HFFc6 (cell line): ENCODE measurements at regions not wholly inside any gene's neighbourhood (a gene's known extent, or its start where the extent isn't known, plus 50 kb on each side); places are given as distances from the start of the nearest gene placed in this dataset.

ENCODE experiments used
- DNase-seq: peaks from one replicate; pipeline ENCODE4 v3.0.0-alpha.2; 2018
- H3K27ac Mint-ChIP-seq: 2 replicates; pipeline ENCODE4 v1.8.0; 2020; ENCODE audit warnings: mild to moderate bottlenecking, mixed read lengths
- H3K27me3 Mint-ChIP-seq: 2 replicates; pipeline ENCODE4 v1.8.0; 2021; ENCODE audit warnings: mild to moderate bottlenecking, moderate library complexity, mixed read lengths; ENCODE audit not compliant: insufficient read depth
- H3K36me3 Mint-ChIP-seq: 2 replicates; pipeline ENCODE4 v1.8.0; 2021; ENCODE audit warnings: low read depth, mixed read lengths
- H3K4me1 Mint-ChIP-seq: 2 replicates; pipeline ENCODE4 v1.8.0; 2020; ENCODE audit warnings: low read depth, mixed read lengths
- H3K4me3 Mint-ChIP-seq: 2 replicates; pipeline ENCODE4 v1.8.0; 2020; ENCODE audit warnings: mild to moderate bottlenecking, moderate library complexity, mixed read lengths
- H3K9me3 Mint-ChIP-seq: 2 replicates; pipeline ENCODE4 v1.8.0; 2020; ENCODE audit warnings: mild to moderate bottlenecking, mixed read lengths
- TF ChIP-seq, protein P1 (sequence below): fragments of 200-600 bp; sonication (generic); IDR thresholded peaks from 2 replicates; pipeline ENCODE4 v1.5.0; 2021; ENCODE audit warnings: antibody characterized with exemption, mild to moderate bottlenecking

DNA sequence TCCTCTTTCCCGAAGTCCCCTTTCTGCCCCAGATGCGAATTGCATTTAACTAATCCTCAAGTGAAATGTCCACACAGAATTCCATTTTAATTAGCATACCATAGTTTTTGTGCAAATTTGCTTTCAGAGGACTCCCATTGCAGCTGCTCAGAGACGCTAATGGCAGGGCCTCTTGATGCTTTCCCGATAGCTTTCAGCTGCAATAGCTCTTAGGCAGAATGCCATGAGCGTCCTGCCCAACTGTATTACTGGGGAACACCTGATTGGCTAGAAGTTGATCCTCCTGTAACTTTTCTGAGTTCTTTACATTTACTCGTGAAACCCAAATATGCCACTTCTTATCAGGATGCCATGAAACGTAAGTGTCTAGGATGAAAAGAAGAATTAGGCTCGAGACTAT lies 203.0 kb downstream of the UTP18 start:
- H3K27me3 Mint-ChIP-seq, result no peaks in the 10 kb centered on the region
- no peak overlapping the region for H3K4me3 Mint-ChIP-seq
- DNase-seq, result no peak
- TF ChIP-seq, protein P1, sequence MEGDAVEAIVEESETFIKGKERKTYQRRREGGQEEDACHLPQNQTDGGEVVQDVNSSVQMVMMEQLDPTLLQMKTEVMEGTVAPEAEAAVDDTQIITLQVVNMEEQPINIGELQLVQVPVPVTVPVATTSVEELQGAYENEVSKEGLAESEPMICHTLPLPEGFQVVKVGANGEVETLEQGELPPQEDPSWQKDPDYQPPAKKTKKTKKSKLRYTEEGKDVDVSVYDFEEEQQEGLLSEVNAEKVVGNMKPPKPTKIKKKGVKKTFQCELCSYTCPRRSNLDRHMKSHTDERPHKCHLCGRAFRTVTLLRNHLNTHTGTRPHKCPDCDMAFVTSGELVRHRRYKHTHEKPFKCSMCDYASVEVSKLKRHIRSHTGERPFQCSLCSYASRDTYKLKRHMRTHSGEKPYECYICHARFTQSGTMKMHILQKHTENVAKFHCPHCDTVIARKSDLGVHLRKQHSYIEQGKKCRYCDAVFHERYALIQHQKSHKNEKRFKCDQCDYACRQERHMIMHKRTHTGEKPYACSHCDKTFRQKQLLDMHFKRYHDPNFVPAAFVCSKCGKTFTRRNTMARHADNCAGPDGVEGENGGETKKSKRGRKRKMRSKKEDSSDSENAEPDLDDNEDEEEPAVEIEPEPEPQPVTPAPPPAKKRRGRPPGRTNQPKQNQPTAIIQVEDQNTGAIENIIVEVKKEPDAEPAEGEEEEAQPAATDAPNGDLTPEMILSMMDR, result no peak
- no peaks in the 10 kb centered on the region for H3K36me3 Mint-ChIP-seq
- H3K4me1 Mint-ChIP-seq, result no peaks in the 10 kb centered on the region
- no peaks in the 10 kb centered on the region; the same call in 1 of the 2 replicates for H3K9me3 Mint-ChIP-seq
- H3K27ac Mint-ChIP-seq, result no peak overlapping the region

DNA sequence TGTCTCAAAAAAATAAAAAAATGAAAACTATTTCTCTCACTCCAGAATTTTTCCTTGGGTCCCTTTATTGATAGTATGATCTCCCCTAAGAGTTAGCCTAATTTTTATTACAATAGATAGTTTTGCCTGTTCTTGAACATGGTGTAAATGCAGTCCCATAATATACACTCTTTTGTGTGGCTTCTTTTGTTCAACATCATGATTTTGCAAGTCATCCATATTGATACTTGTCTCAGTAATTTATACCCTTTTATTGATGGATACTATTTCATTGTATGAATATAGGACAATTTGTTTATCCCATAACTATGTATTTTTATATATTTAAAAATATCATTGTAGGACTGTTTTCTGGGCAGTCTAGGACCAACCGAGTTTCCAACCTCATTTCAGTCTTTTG lies 207.0 kb downstream of the UTP18 start:
- TF ChIP-seq, protein P1, result no peak
- Mint-ChIP-seq H3K4me1 (no peaks in the 10 kb centered on the region), H3K4me3 (no peak overlapping the region), H3K36me3 (no peaks in the 10 kb centered on the region), H3K27ac (no peak overlapping the region), H3K9me3 (no peaks in the 10 kb centered on the region; the same call in 1 of the 2 replicates), H3K27me3 (no peaks in the 10 kb centered on the region)
- DNase-seq, result no peak

DNA sequence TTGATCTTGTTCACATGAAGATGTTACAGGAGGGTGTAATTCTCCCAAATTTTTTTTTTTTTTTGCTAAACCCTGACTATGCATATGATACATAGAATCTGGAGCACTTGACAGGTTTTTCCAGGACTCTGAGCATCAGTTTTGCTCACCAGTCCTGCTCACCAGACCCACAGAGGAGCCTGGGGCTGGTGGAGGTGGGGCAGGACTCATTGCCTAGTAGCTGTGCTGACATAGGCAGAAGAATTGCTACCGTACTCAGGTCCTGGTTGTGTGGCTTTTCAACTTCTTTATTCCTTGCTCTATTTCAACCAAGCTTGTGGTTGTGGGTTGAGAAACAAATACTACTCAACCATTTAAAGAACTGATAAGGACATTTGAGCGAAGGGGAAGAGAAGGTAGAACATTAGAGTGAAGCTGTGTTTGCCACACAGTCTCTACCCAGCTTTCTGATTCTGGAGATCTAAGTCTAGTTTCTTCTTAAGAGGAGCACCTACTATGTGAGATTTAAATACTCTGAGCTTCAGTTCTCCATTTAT lies 212.4 kb downstream of the UTP18 start:
- H3K27ac Mint-ChIP-seq, result no peak overlapping the region
- H3K36me3 Mint-ChIP-seq, result no peaks in the 10 kb centered on the region
- peaks cover 7% of the 10 kb centered on the region; the same call in 1 of the 2 replicates for H3K9me3 Mint-ChIP-seq
- no peak for DNase-seq
- TF ChIP-seq, protein P1, result no peak
- no peaks in the 10 kb centered on the region for H3K27me3 Mint-ChIP-seq
- H3K4me3 Mint-ChIP-seq, result no peak overlapping the region
- no peaks in the 10 kb centered on the region for H3K4me1 Mint-ChIP-seq

DNA sequence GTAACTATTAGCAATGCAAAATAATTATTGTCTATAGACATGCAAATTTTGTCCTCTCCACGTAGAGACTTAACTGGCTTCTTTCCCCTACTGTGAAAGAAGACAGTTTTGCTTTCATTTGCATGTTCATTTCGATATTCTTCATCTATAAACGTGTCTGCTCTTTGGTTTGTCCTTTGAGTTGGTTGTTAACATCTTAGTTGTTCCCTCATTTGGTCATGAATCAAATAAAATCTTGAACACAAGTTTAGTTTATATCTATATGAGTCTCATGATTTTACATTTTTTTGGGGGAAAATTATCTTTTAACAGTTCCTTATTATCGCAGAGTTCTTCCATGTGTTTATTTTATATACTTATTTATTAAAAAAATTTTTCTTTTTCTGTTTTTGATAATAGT lies 214.4 kb downstream of the UTP18 start:
- no peaks in the 10 kb centered on the region for H3K4me1 Mint-ChIP-seq
- H3K36me3 Mint-ChIP-seq, result no peaks in the 10 kb centered on the region
- H3K27me3 Mint-ChIP-seq, result no peaks in the 10 kb centered on the region
- H3K4me3 Mint-ChIP-seq, result no peak overlapping the region
- TF ChIP-seq, protein P1, result no peak
- peaks cover 12% of the 10 kb centered on the region; the same call in 1 of the 2 replicates for H3K9me3 Mint-ChIP-seq
- no peak for DNase-seq
- H3K27ac Mint-ChIP-seq, result no peak overlapping the region

DNA sequence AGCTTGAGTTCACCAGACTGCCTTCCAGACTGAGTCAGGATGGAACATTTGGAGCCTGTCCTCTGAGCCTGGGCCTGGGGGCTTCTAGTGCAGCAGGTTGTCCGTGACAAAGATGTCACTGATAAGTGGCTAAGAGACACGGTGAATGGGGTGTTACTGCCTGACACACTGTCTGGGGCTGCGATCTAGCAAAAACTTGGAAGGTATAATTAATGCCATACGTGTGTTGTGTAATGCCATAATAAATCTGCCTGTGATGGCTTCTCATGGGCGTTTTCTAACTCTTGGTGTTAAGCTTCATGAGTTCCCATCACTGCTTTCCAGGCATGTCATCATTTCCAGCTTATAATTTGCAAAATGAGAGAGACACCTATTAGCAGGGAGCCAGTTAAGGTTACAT lies 215.4 kb downstream of the UTP18 start:
- TF ChIP-seq, protein P1, result no peak
- no peak overlapping the region for H3K27ac Mint-ChIP-seq
- DNase-seq, result no peak
- H3K27me3 Mint-ChIP-seq, result no peaks in the 10 kb centered on the region
- H3K36me3 Mint-ChIP-seq, result no peaks in the 10 kb centered on the region
- H3K4me1 Mint-ChIP-seq, result no peaks in the 10 kb centered on the region
- H3K9me3 Mint-ChIP-seq, result peaks cover 12% of the 10 kb centered on the region; the same call in 1 of the 2 replicates
- H3K4me3 Mint-ChIP-seq, result no peak overlapping the region

DNA sequence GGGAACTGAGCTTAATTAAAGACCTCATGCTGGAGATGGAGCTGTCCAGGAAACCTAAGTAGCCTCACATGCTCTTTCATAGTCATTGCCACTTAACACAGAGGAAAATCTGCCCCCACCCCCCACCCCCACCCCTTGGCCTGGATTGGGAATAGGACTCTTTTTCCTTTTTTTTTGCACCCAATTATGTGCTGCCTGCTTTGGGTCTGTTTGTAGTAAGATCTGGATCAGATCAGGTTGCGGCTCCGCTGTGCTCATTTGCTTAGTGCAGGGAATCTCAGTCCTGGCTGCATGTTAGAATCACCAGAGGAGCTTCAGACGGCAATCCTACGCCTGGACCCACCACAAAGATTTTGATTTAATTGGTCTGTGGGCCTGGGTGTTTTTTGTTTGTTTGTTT lies 219.0 kb downstream of the UTP18 start:
- Mint-ChIP-seq H3K27me3 (no peaks in the 10 kb centered on the region), H3K9me3 (peaks cover 21% of the 10 kb centered on the region), H3K4me3 (no peak overlapping the region), H3K4me1 (no peaks in the 10 kb centered on the region), H3K27ac (no peak overlapping the region), H3K36me3 (no peaks in the 10 kb centered on the region)
- DNase-seq, result no peak
- TF ChIP-seq, protein P1, result no peak
